ENCODE measurements at regions not wholly inside any gene's neighbourhood (a gene's known extent, or its start where the extent isn't known, plus 50 kb on each side); places are given as distances from the start of the nearest gene placed in this dataset.

DNA sequence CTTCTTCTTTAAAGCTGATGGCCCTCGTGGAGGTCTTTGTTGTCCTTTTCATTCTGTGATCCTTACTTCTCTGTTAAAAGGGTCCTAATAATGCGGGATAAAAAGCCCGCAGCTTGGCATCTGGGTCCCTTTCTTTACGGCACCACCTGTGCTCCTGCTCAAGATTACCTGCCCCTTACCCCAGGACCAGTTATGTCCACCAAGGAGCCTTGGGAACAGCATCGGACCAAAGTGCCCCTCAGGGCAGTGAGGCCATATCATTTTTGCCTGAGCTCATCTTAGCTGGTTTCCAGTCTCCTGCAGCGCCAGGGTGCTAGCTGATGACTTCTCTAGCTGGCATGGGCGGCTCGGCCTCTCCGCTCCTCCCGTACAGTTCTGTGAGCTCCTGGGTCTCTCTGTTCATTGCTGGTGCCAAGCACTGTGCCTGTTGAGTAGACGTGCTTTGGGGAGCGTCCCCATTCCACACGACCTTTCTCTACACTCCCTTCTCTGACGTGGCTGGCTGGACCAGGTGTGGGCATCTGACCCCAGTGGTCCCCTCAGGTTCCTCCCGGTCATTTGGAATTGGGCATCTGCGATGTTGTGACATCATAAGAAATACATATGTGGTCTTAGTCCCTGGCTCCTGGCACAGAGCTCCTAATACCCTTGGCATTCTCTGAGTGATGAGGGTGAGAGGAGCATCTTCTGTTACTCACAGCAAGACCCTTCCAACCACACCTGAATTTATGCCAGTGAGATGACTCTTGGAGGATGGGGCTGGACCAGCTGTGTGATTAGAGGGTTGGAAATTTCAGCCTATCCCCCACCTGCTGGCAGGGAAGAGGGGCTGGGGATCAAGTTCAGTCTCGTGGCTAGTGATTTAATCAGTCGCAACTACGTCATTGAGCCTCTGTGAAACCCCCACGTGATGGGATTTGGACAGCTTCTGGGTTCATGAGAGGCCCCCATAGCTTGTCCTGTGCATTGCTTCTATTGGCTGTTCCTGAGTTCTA is 134.2 kb upstream of the HS6ST1 start:
- Mint-ChIP-seq H3K27ac (no peak overlapping the region), H3K9me3 (no peaks in the 10 kb centered on the region), H3K4me3 (no peak overlapping the region), H3K36me3 (no peaks in the 10 kb centered on the region), H3K4me1 (no peaks in the 10 kb centered on the region), H3K27me3 (no peaks in the 10 kb centered on the region)

DNA sequence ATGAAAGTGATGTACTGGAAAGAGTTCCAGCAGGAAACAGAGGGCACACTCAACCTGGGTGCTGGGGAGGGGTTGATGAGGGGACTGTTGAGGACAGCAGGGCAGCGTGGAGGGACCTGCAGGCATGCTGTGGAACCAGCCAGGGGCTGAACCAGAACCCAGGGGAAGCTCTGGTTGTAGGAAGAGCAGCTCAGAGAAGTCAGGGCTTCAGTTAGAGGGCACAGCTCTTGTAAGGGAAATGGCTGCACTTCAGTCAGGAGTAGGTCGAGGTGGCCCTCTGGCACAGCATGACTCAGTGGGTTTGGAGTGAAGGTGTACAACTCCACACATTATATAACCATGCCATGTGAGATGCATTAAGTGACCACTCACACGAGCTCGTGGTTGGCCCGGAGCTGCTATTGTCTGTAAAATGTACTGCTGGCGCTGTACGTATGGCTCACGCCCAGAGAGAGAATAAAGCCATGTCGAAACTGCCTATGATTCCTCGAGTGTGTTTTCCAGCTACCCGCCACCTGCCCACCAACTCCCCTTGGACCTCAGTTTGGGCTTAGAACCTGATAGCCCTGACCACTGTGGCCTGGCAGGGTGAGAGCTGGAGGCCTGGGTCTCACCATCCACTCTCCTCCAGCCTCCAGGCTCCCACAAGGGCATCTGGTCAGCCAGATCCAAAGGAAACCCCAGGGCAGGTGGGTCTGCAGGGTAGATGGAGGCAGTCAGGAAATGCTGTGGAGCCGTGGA is 136.5 kb upstream of the HS6ST1 start:
- Mint-ChIP-seq H3K9me3 (no peaks in the 10 kb centered on the region), H3K27me3 (peaks cover 2% of the 10 kb centered on the region), H3K4me1 (no peaks in the 10 kb centered on the region), H3K4me3 (no peak overlapping the region), H3K36me3 (no peaks in the 10 kb centered on the region), H3K27ac (no peak overlapping the region)

DNA sequence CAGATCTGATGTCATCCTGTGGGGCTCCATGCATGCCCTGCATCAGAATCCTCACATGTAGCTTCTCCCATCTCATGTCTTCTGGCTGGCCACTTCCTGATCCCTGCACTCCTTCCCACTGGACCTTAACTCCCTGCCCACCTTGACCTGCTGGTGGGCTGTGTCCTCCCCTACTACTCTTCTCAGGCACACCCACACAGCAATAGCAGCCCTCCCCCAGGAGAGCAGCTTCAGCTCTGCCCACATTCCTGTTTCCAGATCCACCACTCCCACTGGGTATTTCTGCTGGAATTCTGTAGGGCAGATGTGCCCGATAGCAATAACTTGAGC is 137.0 kb upstream of the HS6ST1 start:
- H3K4me1 Mint-ChIP-seq = no peaks in the 10 kb centered on the region
- no peak overlapping the region for H3K27ac Mint-ChIP-seq
- no peaks in the 10 kb centered on the region for H3K9me3 Mint-ChIP-seq
- H3K27me3 Mint-ChIP-seq = peaks cover 2% of the 10 kb centered on the region
- H3K36me3 Mint-ChIP-seq = no peaks in the 10 kb centered on the region
- H3K4me3 Mint-ChIP-seq = no peak overlapping the region

DNA sequence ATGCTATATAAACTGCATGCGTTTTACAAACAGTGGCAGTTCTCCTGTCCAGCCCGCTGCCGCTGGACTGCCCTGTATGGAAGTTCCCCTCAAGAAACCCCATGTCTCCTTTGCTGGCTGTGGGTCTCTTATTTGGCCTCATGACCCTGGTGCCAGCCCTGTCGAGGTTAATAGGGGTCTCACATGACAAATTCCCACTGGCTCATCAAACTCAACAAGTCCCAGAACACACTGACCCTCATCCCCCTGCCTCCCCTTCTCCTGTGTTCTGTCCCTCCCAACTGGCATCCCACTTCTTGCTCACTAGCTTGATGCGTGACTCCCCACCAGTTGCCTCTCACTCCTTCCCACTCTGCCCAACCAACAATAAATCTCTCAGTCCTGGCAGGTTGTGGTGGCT is 137.6 kb upstream of the HS6ST1 start:
- H3K9me3 Mint-ChIP-seq = no peaks in the 10 kb centered on the region
- H3K4me3 Mint-ChIP-seq = no peak overlapping the region
- H3K27ac Mint-ChIP-seq = no peak overlapping the region
- peaks cover 2% of the 10 kb centered on the region for H3K27me3 Mint-ChIP-seq
- no peaks in the 10 kb centered on the region for H3K36me3 Mint-ChIP-seq
- H3K4me1 Mint-ChIP-seq = no peaks in the 10 kb centered on the region

DNA sequence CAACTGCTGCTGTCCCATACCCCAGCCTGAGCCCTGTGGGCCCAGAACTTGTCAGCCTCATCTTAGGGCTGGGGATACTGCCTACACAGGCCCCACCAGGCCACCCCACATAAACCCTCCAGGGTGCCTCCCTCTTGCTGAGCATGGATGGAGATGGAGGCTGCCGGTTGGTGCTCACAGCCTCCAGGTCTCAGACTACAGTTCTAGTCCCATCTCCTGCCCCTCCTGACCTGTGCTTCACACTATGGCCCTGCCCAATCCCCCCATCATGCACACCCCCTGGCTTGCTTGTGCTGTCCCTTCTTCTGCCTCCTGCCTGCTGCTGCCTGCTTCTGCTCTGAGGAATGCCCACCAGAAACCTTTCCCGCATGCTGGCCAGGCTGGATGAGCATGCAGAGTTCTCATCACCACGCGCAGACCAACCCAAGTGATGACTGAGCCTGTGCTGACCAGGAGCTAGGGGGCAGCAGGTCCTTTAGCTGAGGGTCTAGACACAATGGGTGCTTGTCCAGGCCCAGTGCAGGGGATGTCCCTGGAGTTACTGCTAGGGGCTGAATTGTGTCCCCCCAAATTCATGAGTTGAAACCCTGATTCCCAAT is 138.4 kb upstream of the HS6ST1 start:
- Mint-ChIP-seq H3K4me3 (no peak overlapping the region), H3K27ac (no peak overlapping the region), H3K27me3 (peaks cover 2% of the 10 kb centered on the region), H3K9me3 (no peaks in the 10 kb centered on the region), H3K36me3 (no peaks in the 10 kb centered on the region), H3K4me1 (no peaks in the 10 kb centered on the region)

DNA sequence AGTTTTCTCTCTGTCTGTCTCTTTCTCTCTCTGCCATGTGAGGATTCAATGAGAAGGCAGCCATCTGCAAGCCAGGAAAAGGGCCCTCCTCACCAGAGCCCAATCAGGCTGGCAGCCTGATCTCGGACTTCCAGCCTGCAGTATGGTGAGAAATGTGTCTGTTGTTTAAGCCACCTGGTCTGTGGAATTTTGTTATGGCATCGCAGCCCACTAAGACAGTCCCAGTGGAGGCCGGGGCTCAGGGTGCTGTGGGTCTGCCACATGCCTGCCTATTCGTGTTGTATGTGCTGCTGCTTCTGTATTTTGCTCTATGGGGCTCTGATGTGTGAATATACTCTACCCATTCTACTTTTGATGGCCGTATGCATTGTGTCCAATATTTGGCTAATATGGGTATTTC is 139.0 kb upstream of the HS6ST1 start:
- Mint-ChIP-seq H3K27me3 (peaks cover 2% of the 10 kb centered on the region), H3K27ac (no peak overlapping the region), H3K4me3 (no peak overlapping the region), H3K36me3 (no peaks in the 10 kb centered on the region), H3K4me1 (no peaks in the 10 kb centered on the region), H3K9me3 (no peaks in the 10 kb centered on the region)

DNA sequence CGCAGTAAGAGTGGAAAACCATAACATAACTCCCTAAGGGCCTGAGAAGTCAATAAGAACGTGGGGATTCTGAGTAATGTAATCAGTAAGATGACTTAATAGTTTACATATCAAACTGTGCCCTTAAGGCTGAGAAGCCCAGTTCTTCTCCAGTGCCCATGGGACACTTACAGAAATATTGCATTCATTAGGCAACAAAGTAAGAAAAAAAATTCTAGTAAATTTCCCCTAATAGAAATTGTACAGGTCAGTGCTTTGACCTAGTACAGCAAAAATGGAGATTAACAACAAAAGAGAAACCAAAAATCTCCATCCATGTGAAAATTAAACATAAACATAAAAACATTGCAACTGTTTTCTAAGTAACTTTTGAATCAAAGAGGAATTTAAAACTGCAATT is 139.8 kb upstream of the HS6ST1 start:
- no peaks in the 10 kb centered on the region for H3K9me3 Mint-ChIP-seq
- no peak overlapping the region for H3K27ac Mint-ChIP-seq
- H3K4me1 Mint-ChIP-seq = no peaks in the 10 kb centered on the region
- H3K27me3 Mint-ChIP-seq = peaks cover 2% of the 10 kb centered on the region
- no peaks in the 10 kb centered on the region for H3K36me3 Mint-ChIP-seq
- no peak overlapping the region for H3K4me3 Mint-ChIP-seq

DNA sequence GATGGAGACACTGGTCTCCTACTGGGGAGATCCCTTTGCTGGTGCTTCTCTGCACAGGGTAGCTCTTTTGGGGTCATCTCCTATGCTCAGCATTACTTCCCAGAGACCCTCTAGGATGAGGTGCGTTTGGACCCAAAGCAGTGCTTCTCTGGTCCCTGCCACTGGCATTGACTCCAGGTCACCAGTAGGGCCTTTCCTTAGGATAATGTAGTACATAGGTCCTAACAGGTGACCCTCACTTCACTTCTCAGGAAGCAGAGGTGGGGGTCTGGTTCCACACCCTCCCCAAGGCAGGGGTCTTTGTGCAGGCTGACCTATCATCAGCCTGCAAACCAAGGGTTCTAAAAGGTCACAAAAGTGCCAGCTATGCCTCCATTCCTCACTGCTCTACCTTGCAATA is 145.8 kb upstream of the HS6ST1 start:
- H3K36me3 Mint-ChIP-seq = peaks cover 1% of the 10 kb centered on the region

DNA sequence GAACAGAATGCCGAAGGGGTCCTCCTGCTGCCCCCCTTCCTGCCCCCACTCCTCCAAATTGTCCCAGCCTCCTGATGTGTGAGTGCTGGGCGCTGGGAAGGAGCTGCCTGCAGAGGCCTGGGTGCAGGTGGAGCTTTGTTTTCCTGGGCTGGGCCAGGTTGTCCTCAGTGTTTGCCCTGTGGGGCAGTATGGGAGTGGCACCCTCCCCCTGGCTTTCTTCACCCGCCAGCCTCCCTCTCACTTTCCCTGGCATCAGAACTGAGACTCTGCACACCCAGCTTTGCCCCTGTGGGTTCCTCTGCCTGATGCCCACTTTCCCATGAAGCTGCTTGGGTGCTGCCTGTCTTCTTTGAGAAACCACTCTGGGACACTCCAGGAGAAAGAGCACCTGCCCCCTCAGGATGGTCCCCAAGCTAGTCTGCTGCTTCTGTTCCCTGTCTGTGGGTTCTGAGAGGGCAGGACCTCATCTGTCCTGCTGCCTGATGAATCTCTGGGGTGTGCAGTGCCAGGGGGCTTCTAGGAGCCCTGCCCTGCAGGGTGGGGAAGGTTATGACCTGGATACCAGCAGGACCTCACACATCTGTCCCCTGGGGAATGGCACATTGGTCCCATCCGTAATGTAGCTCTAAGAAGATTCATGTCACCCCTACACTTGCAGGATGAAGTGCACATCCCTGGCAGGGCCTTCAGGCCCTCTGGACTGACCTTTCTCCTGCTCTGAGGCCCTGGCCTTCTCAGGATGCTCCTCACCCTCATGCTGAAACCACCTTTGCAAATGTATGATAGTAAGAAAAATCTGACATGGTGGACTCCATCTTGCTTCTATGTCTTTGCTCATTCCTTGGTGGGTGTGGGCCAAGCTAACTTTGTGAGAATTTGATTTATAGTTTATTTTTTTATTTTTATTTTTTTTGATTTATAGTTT is 146.8 kb upstream of the HS6ST1 start:
- Mint-ChIP-seq H3K4me3 (no peak overlapping the region), H3K27ac (no peak overlapping the region), H3K36me3 (peaks cover 1% of the 10 kb centered on the region), H3K9me3 (peaks cover 5% of the 10 kb centered on the region), H3K4me1 (no peaks in the 10 kb centered on the region), H3K27me3 (no peaks in the 10 kb centered on the region)

More for the DNA sequence above, 145.8 kb upstream of the HS6ST1 start:
- Mint-ChIP-seq H3K27ac (no peak overlapping the region), H3K27me3 (no peaks in the 10 kb centered on the region), H3K9me3 (peaks cover 5% of the 10 kb centered on the region), H3K4me1 (no peaks in the 10 kb centered on the region), H3K4me3 (no peak overlapping the region)

DNA sequence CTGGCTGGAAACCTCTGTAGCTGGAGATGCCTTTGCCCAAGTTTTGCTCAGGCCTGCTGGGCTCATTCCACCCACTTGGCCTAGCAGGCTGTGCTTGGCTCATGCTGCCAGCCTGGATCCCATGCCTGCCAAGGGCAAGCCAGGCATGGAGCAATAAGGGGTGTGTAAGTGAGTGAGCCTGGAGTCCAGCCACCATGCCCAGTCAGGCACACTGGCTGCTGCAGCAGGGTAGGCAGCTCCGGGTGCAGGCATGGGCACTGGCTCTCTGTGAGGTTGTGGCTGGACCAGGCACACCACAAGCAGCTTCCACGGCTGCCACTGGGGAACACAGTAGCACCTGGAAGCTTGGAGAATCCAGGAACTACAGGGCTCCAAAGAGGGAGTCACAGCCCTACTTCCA is 147.7 kb upstream of the HS6ST1 start:
- Mint-ChIP-seq H3K27ac (no peak overlapping the region), H3K36me3 (peaks cover 1% of the 10 kb centered on the region), H3K27me3 (peaks cover 2% of the 10 kb centered on the region), H3K4me3 (no peak overlapping the region), H3K9me3 (peaks cover 5% of the 10 kb centered on the region), H3K4me1 (no peaks in the 10 kb centered on the region)

DNA sequence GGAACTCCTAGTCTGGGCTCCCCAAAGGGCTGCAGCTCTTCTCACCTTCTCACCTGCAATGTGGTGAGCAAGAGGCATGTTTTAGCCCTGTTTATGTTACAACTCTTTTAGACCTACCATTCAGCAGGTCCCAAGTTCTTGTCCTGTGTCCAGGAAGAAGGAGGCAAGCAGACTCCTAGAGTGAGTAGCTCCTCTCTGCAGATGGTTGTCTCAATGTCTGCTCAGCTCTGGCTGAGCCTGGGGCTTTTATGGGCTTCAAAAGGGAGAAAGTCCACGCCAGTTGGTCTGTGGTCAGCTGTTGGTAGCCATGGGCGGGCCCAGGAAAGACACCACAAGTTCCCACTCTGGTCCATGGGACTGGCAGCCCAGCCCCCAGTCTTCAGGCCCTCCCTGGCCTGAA is 148.1 kb upstream of the HS6ST1 start:
- Mint-ChIP-seq H3K27ac (no peak overlapping the region), H3K36me3 (peaks cover 1% of the 10 kb centered on the region), H3K27me3 (peaks cover 2% of the 10 kb centered on the region), H3K4me3 (no peak overlapping the region), H3K4me1 (no peaks in the 10 kb centered on the region), H3K9me3 (peaks cover 5% of the 10 kb centered on the region)

DNA sequence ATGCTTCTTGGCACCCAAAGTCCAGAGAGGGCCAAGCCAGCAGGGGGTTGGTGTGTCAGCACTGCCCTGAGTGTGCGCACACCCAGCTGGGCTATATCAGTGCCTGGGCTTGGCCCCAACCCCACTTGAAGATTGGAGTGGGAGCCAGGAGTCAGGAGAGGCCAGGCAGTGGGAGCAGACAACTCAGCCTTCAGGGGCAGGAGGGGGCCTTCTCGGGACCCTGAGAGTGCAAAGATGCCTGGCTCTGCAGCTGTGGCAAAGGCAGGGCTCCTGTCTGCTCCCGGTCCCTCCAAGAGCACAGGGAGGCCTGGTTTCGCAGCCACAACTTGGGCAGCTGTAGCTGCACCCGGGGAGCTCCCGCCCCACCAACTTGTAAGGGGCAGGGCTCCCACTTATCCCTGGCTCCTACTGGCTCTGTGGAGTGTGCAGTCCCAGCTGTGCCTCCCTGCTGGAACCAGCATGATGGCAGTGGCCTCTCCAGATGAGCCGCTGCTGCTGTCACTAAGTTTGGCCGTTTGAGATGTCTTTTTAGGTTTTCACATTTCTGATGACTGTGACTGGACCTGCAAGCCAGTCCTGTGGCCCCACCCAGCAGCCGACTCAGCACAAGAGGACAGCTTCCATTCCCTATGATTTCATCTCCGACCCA is 148.8 kb upstream of the HS6ST1 start:
- H3K36me3 Mint-ChIP-seq = peaks cover 1% of the 10 kb centered on the region
- H3K9me3 Mint-ChIP-seq = peaks cover 5% of the 10 kb centered on the region
- peaks cover 4% of the 10 kb centered on the region for H3K27me3 Mint-ChIP-seq
- no peaks in the 10 kb centered on the region for H3K4me1 Mint-ChIP-seq
- no peak overlapping the region for H3K4me3 Mint-ChIP-seq
- no peak overlapping the region for H3K27ac Mint-ChIP-seq

DNA sequence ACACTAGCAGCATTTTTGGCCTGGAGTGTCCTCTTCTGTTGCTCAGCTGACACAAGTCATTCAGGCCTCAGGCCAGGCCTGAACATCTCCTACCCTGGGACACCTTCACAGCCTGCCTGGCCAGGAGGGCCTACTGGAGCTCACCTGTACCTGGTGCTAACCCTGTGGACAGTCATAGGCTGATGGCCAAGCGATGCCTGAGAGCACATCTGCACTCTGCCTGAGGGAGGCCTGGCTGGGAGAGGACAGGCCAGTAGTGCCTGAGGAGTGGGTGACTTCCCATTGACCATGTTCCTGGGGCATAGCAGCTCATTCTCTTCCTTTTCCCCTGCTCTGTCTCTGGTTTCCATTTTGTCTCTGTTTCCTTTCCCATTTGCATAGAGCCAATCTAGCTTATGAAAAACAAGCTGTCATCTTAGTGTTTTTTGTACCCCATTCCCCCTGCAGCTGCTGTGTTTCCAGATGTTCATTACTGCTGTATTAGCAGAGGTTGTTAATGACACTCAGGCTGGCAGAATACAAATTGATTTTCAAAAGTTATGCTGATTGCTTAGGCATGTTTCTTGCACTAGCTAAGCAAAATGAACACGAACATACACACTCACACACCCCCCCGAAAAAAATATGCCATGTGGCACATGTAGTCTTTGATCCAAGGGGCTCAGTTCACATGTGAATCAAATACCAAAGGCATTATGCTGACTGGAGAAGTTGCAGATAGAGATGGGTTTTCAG is 149.7 kb upstream of the HS6ST1 start:
- Mint-ChIP-seq H3K27ac (no peak overlapping the region), H3K27me3 (peaks cover 6% of the 10 kb centered on the region), H3K4me1 (peaks cover 3% of the 10 kb centered on the region), H3K36me3 (peaks cover 1% of the 10 kb centered on the region), H3K9me3 (peaks cover 5% of the 10 kb centered on the region), H3K4me3 (no peak overlapping the region)

DNA sequence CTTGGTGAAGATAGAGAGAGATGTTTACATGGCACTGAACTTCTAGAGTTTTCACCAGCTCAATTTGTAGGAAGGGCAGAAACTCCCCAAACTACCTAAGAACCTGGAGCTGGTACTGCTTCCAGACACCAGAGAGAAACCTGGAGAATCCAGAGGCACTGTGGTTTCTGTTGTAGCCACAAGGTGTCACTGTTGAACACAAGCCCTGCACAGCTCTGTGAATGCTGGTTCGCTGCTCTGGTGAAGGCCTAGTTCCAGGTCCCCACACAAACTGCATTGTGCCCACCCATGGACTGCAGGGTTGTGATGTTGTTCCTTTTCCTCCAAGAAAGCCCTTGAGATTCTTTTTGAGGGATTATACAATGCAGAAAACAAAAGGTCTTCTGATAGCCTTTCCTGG is 150.5 kb upstream of the HS6ST1 start:
- peaks cover 5% of the 10 kb centered on the region for H3K9me3 Mint-ChIP-seq
- peaks cover 8% of the 10 kb centered on the region for H3K27me3 Mint-ChIP-seq
- H3K36me3 Mint-ChIP-seq = peaks cover 1% of the 10 kb centered on the region
- H3K4me1 Mint-ChIP-seq = peaks cover 3% of the 10 kb centered on the region
- H3K27ac Mint-ChIP-seq = no peak overlapping the region
- no peak overlapping the region for H3K4me3 Mint-ChIP-seq

Data from activated naive CD4-positive, alpha-beta T cell treated with anti-CD3 and anti-CD28 coated beads, Interleukin-2, amount 50 U/mL, for 24 hours (primary cell).